ENCODE measurements at regions not wholly inside any gene's neighbourhood (a gene's known extent, or its start where the extent isn't known, plus 50 kb on each side); places are given as distances from the start of the nearest gene placed in this dataset.

DNA sequence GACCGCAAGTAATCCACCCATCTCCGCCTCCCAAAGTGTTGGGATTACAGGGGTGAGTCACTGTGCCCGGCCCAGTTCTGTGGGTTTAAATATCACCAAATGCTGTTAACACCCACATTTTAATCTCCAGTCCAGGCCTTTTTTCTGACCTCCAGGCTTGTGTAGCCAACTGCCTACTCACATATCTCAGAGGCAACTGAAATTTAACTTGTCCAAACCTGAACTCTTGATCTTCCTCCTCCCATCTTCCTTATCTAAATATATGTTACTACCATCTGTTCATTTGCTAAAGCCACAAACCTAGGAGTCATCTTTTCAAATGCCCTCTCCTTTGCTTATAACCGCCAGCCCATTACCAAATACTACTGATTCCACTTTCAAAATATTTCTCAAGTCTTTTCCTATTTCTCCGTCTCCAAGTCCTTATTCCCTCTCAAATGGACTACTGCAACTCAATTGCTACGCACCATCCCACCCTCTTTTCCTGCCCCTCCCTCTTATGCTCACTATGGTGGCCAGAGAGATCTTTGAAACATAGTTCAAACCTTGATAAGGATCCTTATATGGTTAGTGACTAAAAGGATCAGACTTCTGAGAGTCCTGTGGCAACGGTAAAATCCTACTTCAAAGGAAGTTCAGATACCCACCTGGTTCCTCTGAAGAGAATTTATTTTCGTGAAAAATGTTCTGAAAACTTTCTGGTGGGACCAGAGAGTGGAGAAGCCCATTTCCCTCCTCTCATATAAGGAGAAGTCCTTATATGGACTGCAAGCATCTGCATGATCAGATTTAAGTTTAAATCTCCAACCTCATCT is 78.5 kb upstream of the CDC42BPA start:
- ATAC-seq = no peak
- no peaks in the 10 kb centered on the region for H3K27me3 ChIP-seq (ENCODE audit: insufficient read depth in 3 of 3, low read length in 2 of 3)
- no peaks in the 10 kb centered on the region for H3K36me3 ChIP-seq (ENCODE audit: insufficient read depth in 1 of 2, low read depth in 1 of 2)
- WGBS, 3 donors = 78 to 81% (median 79%) methylated on average over 8 of the region's 8 CpGs
- no peak overlapping the region for H3K27ac ChIP-seq
- intact Hi-C loops (cut with DNase I) = no loop called here
- no peaks in the 10 kb centered on the region for H3K4me1 ChIP-seq
- no peak for DNase-seq
- no peak overlapping the region for H3K4me3 ChIP-seq
- TF ChIP-seq, protein P1, sequence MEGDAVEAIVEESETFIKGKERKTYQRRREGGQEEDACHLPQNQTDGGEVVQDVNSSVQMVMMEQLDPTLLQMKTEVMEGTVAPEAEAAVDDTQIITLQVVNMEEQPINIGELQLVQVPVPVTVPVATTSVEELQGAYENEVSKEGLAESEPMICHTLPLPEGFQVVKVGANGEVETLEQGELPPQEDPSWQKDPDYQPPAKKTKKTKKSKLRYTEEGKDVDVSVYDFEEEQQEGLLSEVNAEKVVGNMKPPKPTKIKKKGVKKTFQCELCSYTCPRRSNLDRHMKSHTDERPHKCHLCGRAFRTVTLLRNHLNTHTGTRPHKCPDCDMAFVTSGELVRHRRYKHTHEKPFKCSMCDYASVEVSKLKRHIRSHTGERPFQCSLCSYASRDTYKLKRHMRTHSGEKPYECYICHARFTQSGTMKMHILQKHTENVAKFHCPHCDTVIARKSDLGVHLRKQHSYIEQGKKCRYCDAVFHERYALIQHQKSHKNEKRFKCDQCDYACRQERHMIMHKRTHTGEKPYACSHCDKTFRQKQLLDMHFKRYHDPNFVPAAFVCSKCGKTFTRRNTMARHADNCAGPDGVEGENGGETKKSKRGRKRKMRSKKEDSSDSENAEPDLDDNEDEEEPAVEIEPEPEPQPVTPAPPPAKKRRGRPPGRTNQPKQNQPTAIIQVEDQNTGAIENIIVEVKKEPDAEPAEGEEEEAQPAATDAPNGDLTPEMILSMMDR (IDR thresholded peaks at IDR 0.05) = no peak
- H3K9me3 ChIP-seq = no peaks in the 10 kb centered on the region

- H3K4me3 ChIP-seq = no peak overlapping the region
- TF ChIP-seq, protein P1 (IDR thresholded peaks at IDR 0.05) = no peak
- ATAC-seq = no peak
- no peak for DNase-seq
- H3K9me3 ChIP-seq = no peaks in the 10 kb centered on the region
- no peak overlapping the region for H3K27ac ChIP-seq
- H3K36me3 ChIP-seq (ENCODE audit: insufficient read depth in 1 of 2, low read depth in 1 of 2) = no peaks in the 10 kb centered on the region
- no peaks in the 10 kb centered on the region for H3K27me3 ChIP-seq (ENCODE audit: insufficient read depth in 3 of 3, low read length in 2 of 3)
- H3K4me1 ChIP-seq = no peaks in the 10 kb centered on the region
- intact Hi-C loops (cut with DNase I) = no loop called here
- WGBS, 3 donors = 38 to 41% (median 39%) methylated on average over 2 of the region's 2 CpGs
Measured at GRCh38 chr1:227395426-227396028, 77.2 kb upstream of the CDC42BPA start.

GRCh38 chr1:227392984-227393764 is 74.9 kb upstream of the CDC42BPA start:
- H3K9me3 ChIP-seq = no peaks in the 10 kb centered on the region
- 48 to 62% (median 59%) methylated on average over 3 of the region's 3 CpGs for WGBS, 3 donors
- ATAC-seq = no peak
- H3K4me3 ChIP-seq = no peak overlapping the region
- H3K27me3 ChIP-seq (ENCODE audit: insufficient read depth in 3 of 3, low read length in 2 of 3) = no peaks in the 10 kb centered on the region
- TF ChIP-seq, protein P1 (IDR thresholded peaks at IDR 0.05) = no peak
- no peak for DNase-seq
- no peaks in the 10 kb centered on the region for H3K36me3 ChIP-seq (ENCODE audit: insufficient read depth in 1 of 2, low read depth in 1 of 2)
- H3K27ac ChIP-seq = no peak overlapping the region
- no peaks in the 10 kb centered on the region for H3K4me1 ChIP-seq
- intact Hi-C loops (cut with DNase I) = no loop called here

GRCh38 chr1:227391879-227392278 is 73.6 kb upstream of the CDC42BPA start:
- Histone ChIP-seq H3K4me1 (no peaks in the 10 kb centered on the region), H3K27me3 (ENCODE audit: insufficient read depth in 3 of 3, low read length in 2 of 3) (no peaks in the 10 kb centered on the region), H3K9me3 (no peaks in the 10 kb centered on the region), H3K4me3 (no peak overlapping the region), H3K36me3 (ENCODE audit: insufficient read depth in 1 of 2, low read depth in 1 of 2) (no peaks in the 10 kb centered on the region), H3K27ac (no peak overlapping the region)
- TF ChIP-seq, protein P1 (IDR thresholded peaks at IDR 0.05) = no peak
- WGBS, 3 donors = 57 to 65% (median 63%) methylated on average over 4 of the region's 4 CpGs
- intact Hi-C loops (cut with DNase I) = no loop called here
- no peak for ATAC-seq
- no peak for DNase-seq

All from psoas muscle (tissue), 7 donors.